CD8-positive, alpha-beta memory T cell (primary cell): ENCODE measurements at regions not wholly inside any gene's neighbourhood (a gene's known extent, or its start where the extent isn't known, plus 50 kb on each side); places are given as distances from the start of the nearest gene placed in this dataset.

Experiments
- CTCF ChIA-PET: fragments of 350-600 bp; sonication (Branson Sonifier 250); formaldehyde crosslinking; loops from one replicate; lab custom pipeline; 2021; ENCODE audit warnings: antibody characterized with exemption; lab: Charles Lee
- POLR2A ChIA-PET: fragments of 350-600 bp; sonication (Branson Sonifier 250); formaldehyde crosslinking; loops from one replicate; lab custom pipeline; 2021; ENCODE audit warnings: antibody characterized with exemption; lab: Charles Lee
- DNase-seq, 5 donors: peaks; one replicate each; pipeline versions ENCODE4 v3.0.0 to v3.0.0-alpha.2; 2020 to 2022; ENCODE audit warnings: mixed read lengths in 1 of 5
- H3K27ac ChIP-seq: one replicate; pipeline ENCODE4 v1.7.0; 2013; ENCODE audit warnings: low read depth, mild to moderate bottlenecking, low read length, moderate library complexity
- H3K27me3 ChIP-seq: 2 replicates; pipeline ENCODE4 v1.7.0; 2013; ENCODE audit warnings: low read length, mild to moderate bottlenecking; ENCODE audit not compliant: insufficient read depth, poor library complexity, severe bottlenecking
- H3K36me3 ChIP-seq: 2 replicates; pipeline ENCODE4 v1.7.0; 2013; ENCODE audit warnings: mild to moderate bottlenecking, low read length, moderate library complexity; ENCODE audit not compliant: insufficient read depth
- H3K4me1 ChIP-seq: 2 replicates; pipeline ENCODE4 v1.7.0; 2013; ENCODE audit warnings: mild to moderate bottlenecking, low read length, moderate library complexity; ENCODE audit not compliant: insufficient read depth
- H3K4me3 ChIP-seq: 2 replicates; pipeline ENCODE4 v1.7.0; 2013; ENCODE audit warnings: mild to moderate bottlenecking, low read length
- H3K9me3 ChIP-seq: 2 replicates; pipeline ENCODE4 v1.7.0; 2013; ENCODE audit warnings: mild to moderate bottlenecking, low read length
- H3K27ac Mint-ChIP-seq, 8 donors: one replicate each; pipeline ENCODE4 v1.8.0; 2020 to 2021; ENCODE audit warnings: mixed read lengths in 8 of 8, mild to moderate bottlenecking in 6 of 8, inconsistent platforms in 3 of 8, moderate library complexity in 3 of 8
- H3K27me3 Mint-ChIP-seq, 2 donors: one replicate each; pipeline ENCODE4 v1.8.0; 2020 to 2021; ENCODE audit warnings: mixed read lengths in 2 of 2, mild to moderate bottlenecking in 1 of 2, moderate library complexity in 1 of 2
- H3K36me3 Mint-ChIP-seq, 3 donors: one replicate each; pipeline ENCODE4 v1.8.0; 2020 to 2021; ENCODE audit warnings: mixed read lengths in 3 of 3, inconsistent platforms in 1 of 3, mild to moderate bottlenecking in 1 of 3
- H3K4me1 Mint-ChIP-seq, 3 donors: one replicate each; pipeline ENCODE4 v1.8.0; 2020 to 2021; ENCODE audit warnings: mixed read lengths in 3 of 3, inconsistent platforms in 1 of 3, mild to moderate bottlenecking in 1 of 3
- H3K4me3 Mint-ChIP-seq, 7 donors: one replicate each; pipeline ENCODE4 v1.8.0; 2020 to 2021; ENCODE audit warnings: mixed read lengths in 7 of 7, mild to moderate bottlenecking in 6 of 7, moderate library complexity in 4 of 7, inconsistent platforms in 2 of 7
- H3K9me3 Mint-ChIP-seq, 5 donors: one replicate each; pipeline ENCODE4 v1.8.0; 2020 to 2022; ENCODE audit warnings: mixed read lengths in 5 of 5, mild to moderate bottlenecking in 3 of 5, moderate library complexity in 2 of 5, inconsistent platforms in 1 of 5

- H3K27ac ChIP-seq, result no peak overlapping the region
- Mint-ChIP-seq H3K4me3 (no peak overlapping the region), H3K27me3 (peaks cover 0 to 4% of the 10 kb centered on the region in 2 donors), H3K36me3 (peaks cover 0 to 2% (median 0%) of the 10 kb centered on the region in 3 donors), H3K27ac (no peak overlapping the region), H3K4me1 (peaks cover 4 to 17% (median 5%) of the 10 kb centered on the region in 3 donors), H3K9me3 (no peaks in the 10 kb centered on the region)
- H3K4me1 ChIP-seq, result peaks cover 11% of the 10 kb centered on the region
- no peak overlapping the region for H3K4me3 ChIP-seq
- DNase-seq, result no peak
- no peaks in the 10 kb centered on the region for H3K36me3 ChIP-seq
- POLR2A ChIA-PET, result no interaction called here
- CTCF ChIA-PET, result no interaction called here
- no peaks in the 10 kb centered on the region for H3K27me3 ChIP-seq
- H3K9me3 ChIP-seq, result no peaks in the 10 kb centered on the region
These were observed 319.3 kb upstream of the SLCO3A1 start for GRCh38 chr15:91534235-91534634.

GRCh38 chr15:91534976-91535375, 318.5 kb upstream of the SLCO3A1 start:
- Mint-ChIP-seq H3K36me3 (no peaks in the 10 kb centered on the region), H3K4me1 (peaks cover 1 to 9% (median 5%) of the 10 kb centered on the region in 3 donors), H3K4me3 (no peak overlapping the region), H3K9me3 (no peaks in the 10 kb centered on the region), H3K27me3 (peaks cover 0 to 4% of the 10 kb centered on the region in 2 donors), H3K27ac (no peak overlapping the region)
- no peaks in the 10 kb centered on the region for H3K9me3 ChIP-seq
- CTCF ChIA-PET, result no interaction called here
- H3K36me3 ChIP-seq, result no peaks in the 10 kb centered on the region
- no peak for DNase-seq
- POLR2A ChIA-PET, result no interaction called here
- no peak overlapping the region for H3K4me3 ChIP-seq
- peaks cover 5% of the 10 kb centered on the region for H3K4me1 ChIP-seq
- H3K27ac ChIP-seq, result no peak overlapping the region
- H3K27me3 ChIP-seq, result no peaks in the 10 kb centered on the region

DNA sequence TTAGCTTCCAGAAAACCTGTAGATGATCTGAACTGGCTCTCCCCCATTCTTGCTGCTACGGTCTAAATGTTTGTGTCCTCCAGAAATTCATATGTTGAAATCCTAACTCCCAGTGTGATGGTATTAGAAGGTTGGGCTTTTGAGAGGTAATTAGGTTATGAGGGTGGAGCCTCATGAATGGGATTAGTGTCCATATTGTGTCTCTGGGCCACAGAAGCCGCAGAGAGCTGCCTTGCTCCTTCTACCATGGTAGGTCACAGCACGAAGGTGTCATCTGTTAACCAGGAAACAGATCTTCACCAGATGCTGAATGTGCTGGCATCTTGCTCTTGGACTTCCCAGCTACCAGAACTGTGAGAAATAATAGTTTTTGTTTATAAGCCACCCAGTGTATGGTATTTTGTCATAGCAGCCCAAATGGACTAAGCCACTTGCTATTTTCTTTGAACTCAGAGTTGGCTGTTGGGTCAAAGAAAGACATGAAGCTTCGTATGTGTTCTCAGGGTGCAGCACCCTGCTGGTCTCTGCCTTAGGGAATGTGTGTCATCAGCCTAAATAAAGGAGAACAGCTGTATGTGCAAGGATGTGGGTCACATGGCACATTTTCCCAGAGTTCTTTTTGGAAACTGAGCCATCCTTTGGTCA, 317.5 kb upstream of the SLCO3A1 start:
- DNase-seq, result no peak
- Mint-ChIP-seq H3K9me3 (no peaks in the 10 kb centered on the region), H3K27ac (no peak overlapping the region), H3K4me3 (no peak overlapping the region), H3K27me3 (peaks cover 0 to 4% of the 10 kb centered on the region in 2 donors), H3K36me3 (no peaks in the 10 kb centered on the region), H3K4me1 (peaks cover 0 to 7% (median 5%) of the 10 kb centered on the region in 3 donors)
- no peak overlapping the region for H3K27ac ChIP-seq
- no peaks in the 10 kb centered on the region for H3K27me3 ChIP-seq
- no peaks in the 10 kb centered on the region for H3K36me3 ChIP-seq
- no peaks in the 10 kb centered on the region for H3K4me1 ChIP-seq
- ChIA-PET CTCF (no interaction called here), POLR2A (no interaction called here)
- H3K4me3 ChIP-seq, result no peak overlapping the region
- no peaks in the 10 kb centered on the region for H3K9me3 ChIP-seq

DNA sequence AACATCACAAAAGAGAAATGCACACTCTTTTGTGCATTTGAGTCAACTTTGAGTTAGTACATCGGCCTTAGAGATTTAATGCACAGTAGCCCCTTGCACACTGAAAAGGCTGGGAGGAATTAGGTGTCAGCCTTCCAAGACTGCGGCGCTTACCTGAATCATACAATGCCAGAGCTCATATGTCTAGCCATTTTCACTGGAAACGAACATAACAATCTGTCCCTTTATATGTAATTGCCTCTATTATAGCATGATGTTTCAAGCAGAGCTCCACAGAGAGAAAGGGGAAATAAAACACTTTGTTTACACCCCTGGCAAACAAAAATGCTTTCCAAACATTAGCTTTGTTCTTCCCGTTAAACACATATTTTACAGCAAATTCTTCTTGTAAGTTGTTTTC, 315.7 kb upstream of the SLCO3A1 start:
- POLR2A ChIA-PET, result no interaction called here
- no peak overlapping the region for H3K27ac ChIP-seq
- no peaks in the 10 kb centered on the region for H3K27me3 ChIP-seq
- Mint-ChIP-seq H3K4me1 (peaks cover 0 to 7% (median 5%) of the 10 kb centered on the region in 3 donors), H3K27me3 (peaks cover 2 to 4% of the 10 kb centered on the region in 2 donors), H3K27ac (no peak overlapping the region), H3K4me3 (no peak overlapping the region), H3K36me3 (peaks cover 0 to 4% (median 0%) of the 10 kb centered on the region in 3 donors), H3K9me3 (no peaks in the 10 kb centered on the region)
- no peaks in the 10 kb centered on the region for H3K9me3 ChIP-seq
- CTCF ChIA-PET, result no interaction called here
- H3K36me3 ChIP-seq, result no peaks in the 10 kb centered on the region
- no peaks in the 10 kb centered on the region for H3K4me1 ChIP-seq
- DNase-seq, result no peak
- no peak overlapping the region for H3K4me3 ChIP-seq

GRCh38 chr15:91538782-91539181, 314.7 kb upstream of the SLCO3A1 start:
- Histone ChIP-seq H3K9me3 (no peaks in the 10 kb centered on the region), H3K36me3 (no peaks in the 10 kb centered on the region), H3K4me1 (no peaks in the 10 kb centered on the region), H3K4me3 (no peak overlapping the region), H3K27me3 (no peaks in the 10 kb centered on the region), H3K27ac (no peak overlapping the region)
- H3K4me3 Mint-ChIP-seq, result no peak overlapping the region
- ChIA-PET POLR2A (no interaction called here), CTCF (no interaction called here)
- H3K27me3 Mint-ChIP-seq, result peaks cover 2 to 11% of the 10 kb centered on the region in 2 donors
- peaks cover 0 to 7% (median 5%) of the 10 kb centered on the region in 3 donors for H3K4me1 Mint-ChIP-seq
- H3K36me3 Mint-ChIP-seq, result peaks cover 0 to 9% (median 0%) of the 10 kb centered on the region in 3 donors
- DNase-seq, result no peak
- H3K9me3 Mint-ChIP-seq, result no peaks in the 10 kb centered on the region
- H3K27ac Mint-ChIP-seq, result no peak overlapping the region

- no peaks in the 10 kb centered on the region for H3K9me3 Mint-ChIP-seq
These were observed 312.2 kb upstream of the SLCO3A1 start for GRCh38 chr15:91541286-91541685.

GRCh38 chr15:91542226-91542625, 311.3 kb upstream of the SLCO3A1 start:
- Histone ChIP-seq H3K4me1 (no peaks in the 10 kb centered on the region), H3K27me3 (no peaks in the 10 kb centered on the region), H3K4me3 (no peak overlapping the region), H3K36me3 (no peaks in the 10 kb centered on the region), H3K9me3 (no peaks in the 10 kb centered on the region), H3K27ac (no peak overlapping the region)
- Mint-ChIP-seq H3K4me1 (no peaks in the 10 kb centered on the region), H3K27me3 (peaks cover 0 to 23% of the 10 kb centered on the region in 2 donors), H3K36me3 (peaks cover 0 to 12% (median 2%) of the 10 kb centered on the region in 3 donors), H3K27ac (no peak overlapping the region), H3K9me3 (no peaks in the 10 kb centered on the region), H3K4me3 (no peak overlapping the region)
- DNase-seq, result no peak
- ChIA-PET CTCF (no interaction called here), POLR2A (no interaction called here)

More at GRCh38 chr15:91541286-91541685, 312.2 kb upstream of the SLCO3A1 start:
- ChIA-PET POLR2A (no interaction called here), CTCF (no interaction called here)
- Mint-ChIP-seq H3K4me1 (no peaks in the 10 kb centered on the region), H3K27me3 (peaks cover 0 to 22% of the 10 kb centered on the region in 2 donors), H3K36me3 (peaks cover 0 to 10% (median 2%) of the 10 kb centered on the region in 3 donors), H3K27ac (no peak overlapping the region), H3K4me3 (no peak overlapping the region)
- no peaks in the 10 kb centered on the region for H3K9me3 ChIP-seq
- H3K27me3 ChIP-seq, result no peaks in the 10 kb centered on the region
- H3K4me3 ChIP-seq, result no peak overlapping the region
- no peak for DNase-seq
- H3K36me3 ChIP-seq, result no peaks in the 10 kb centered on the region
- no peak overlapping the region for H3K27ac ChIP-seq
- H3K4me1 ChIP-seq, result no peaks in the 10 kb centered on the region

DNA sequence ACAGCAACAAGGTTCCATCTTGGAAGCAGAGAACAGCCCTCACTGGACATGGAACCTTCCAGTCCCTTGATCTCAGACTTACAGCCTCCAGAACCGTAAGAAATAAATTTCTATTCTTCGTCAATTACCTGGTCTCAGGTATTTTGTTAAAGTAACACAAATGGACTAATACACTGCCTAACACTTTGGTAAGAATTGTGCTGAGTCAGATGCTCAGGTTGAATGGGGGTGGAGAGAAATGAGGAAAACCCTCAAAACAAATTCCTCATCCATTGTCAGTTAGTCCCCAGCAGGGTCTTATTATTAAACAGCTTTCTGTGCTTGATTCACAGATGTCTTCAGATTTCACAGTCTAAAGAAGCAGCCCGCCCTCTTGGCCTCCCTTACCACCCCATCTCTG, 306.2 kb upstream of the SLCO3A1 start:
- no peaks in the 10 kb centered on the region for H3K36me3 ChIP-seq
- no peaks in the 10 kb centered on the region for H3K9me3 ChIP-seq
- Mint-ChIP-seq H3K4me3 (no peak overlapping the region), H3K27me3 (peaks cover 0 to 19% of the 10 kb centered on the region in 2 donors), H3K36me3 (peaks cover 0 to 8% (median 2%) of the 10 kb centered on the region in 3 donors), H3K27ac (no peak overlapping the region), H3K9me3 (no peaks in the 10 kb centered on the region), H3K4me1 (no peaks in the 10 kb centered on the region)
- no peak overlapping the region for H3K27ac ChIP-seq
- ChIA-PET POLR2A (no interaction called here), CTCF (no interaction called here)
- no peak for DNase-seq
- H3K4me3 ChIP-seq, result no peak overlapping the region
- no peaks in the 10 kb centered on the region for H3K27me3 ChIP-seq
- H3K4me1 ChIP-seq, result no peaks in the 10 kb centered on the region
